GM19025 (cell line): ENCODE measurements at regions not wholly inside any gene's neighbourhood (a gene's known extent, or its start where the extent isn't known, plus 50 kb on each side); places are given as distances from the start of the nearest gene placed in this dataset.

ENCODE experiments used
- ATAC-seq: cut with Tn5 transposase; IDR thresholded peaks from one replicate; pipeline ENCODE4 v1.9.1; 2021; ENCODE audit warnings: mild to moderate bottlenecking, low read depth, moderate library complexity; ENCODE audit not compliant: unreplicated experiment

- ATAC-seq = no peak
Observed at GRCh38 chr18:39653221-39653620, 2087.6 kb upstream of the CELF4 start.

GRCh38 chr18:39648616-39649015 lies 2083.0 kb upstream of the CELF4 start:
- ATAC-seq = no peak

- no peak for ATAC-seq
Observed at GRCh38 chr18:39647627-39648534, 2082.3 kb upstream of the CELF4 start.

GRCh38 chr18:39638224-39638623 lies 2072.6 kb upstream of the CELF4 start:
- no peak for ATAC-seq

GRCh38 chr18:39636931-39637330 lies 2071.3 kb upstream of the CELF4 start:
- no peak for ATAC-seq

GRCh38 chr18:39635966-39636365 lies 2070.4 kb upstream of the CELF4 start:
- no peak for ATAC-seq

GRCh38 chr18:39635192-39635591 lies 2069.6 kb upstream of the CELF4 start:
- no peak for ATAC-seq

- ATAC-seq = no peak
Observed at GRCh38 chr18:39627936-39628335, 2062.3 kb upstream of the CELF4 start.

- ATAC-seq = no peak
Observed at GRCh38 chr18:39624961-39625360, 2059.4 kb upstream of the CELF4 start.

GRCh38 chr18:39622431-39622830 lies 2056.8 kb upstream of the CELF4 start:
- no peak for ATAC-seq

GRCh38 chr18:39620551-39621168 lies 2055.1 kb upstream of the CELF4 start:
- ATAC-seq = no peak

GRCh38 chr18:39618265-39619003 lies 2052.8 kb upstream of the CELF4 start:
- ATAC-seq = no peak

- no peak for ATAC-seq
Observed at GRCh38 chr18:39611381-39612100, 2045.9 kb upstream of the CELF4 start.

GRCh38 chr18:39607034-39607433 lies 2041.4 kb upstream of the CELF4 start:
- ATAC-seq = no peak

GRCh38 chr18:39604836-39605235 lies 2039.2 kb upstream of the CELF4 start:
- no peak for ATAC-seq

GRCh38 chr18:39602131-39602530 lies 2036.5 kb upstream of the CELF4 start:
- ATAC-seq = no peak

- no peak for ATAC-seq
Observed at GRCh38 chr18:39600894-39601293, 2035.3 kb upstream of the CELF4 start.

- no peak for ATAC-seq
Observed at GRCh38 chr18:39599251-39599650, 2033.7 kb upstream of the CELF4 start.

GRCh38 chr18:39596891-39597290 lies 2031.3 kb upstream of the CELF4 start:
- no peak for ATAC-seq

- no peak for ATAC-seq
Observed at GRCh38 chr18:39596221-39596620, 2030.6 kb upstream of the CELF4 start.

GRCh38 chr18:39594206-39594605 lies 2028.6 kb upstream of the CELF4 start:
- no peak for ATAC-seq
